Esophagus muscularis mucosa (tissue), 3 donors: ENCODE measurements at regions not wholly inside any gene's neighbourhood (a gene's known extent, or its start where the extent isn't known, plus 50 kb on each side); places are given as distances from the start of the nearest gene placed in this dataset.

Experiments used
- CTCF ChIP-seq, 3 experiments: fragments of 200-600 bp in 2 of 3; fragments of 450-650 bp in 1 of 3; sonication (generic) in 2 of 3; IDR thresholded peaks; one replicate each; pipeline ENCODE4 v1.5.1; 2017 to 2019; ENCODE audit warnings: antibody characterized with exemption in 3 of 3, mild to moderate bottlenecking in 2 of 3, moderate library complexity in 1 of 3
- POLR2A ChIP-seq: fragments of 450-650 bp; IDR thresholded peaks from one replicate; pipeline ENCODE4 v1.6.1; 2017; ENCODE audit warnings: antibody characterized with exemption, moderate library complexity, mild to moderate bottlenecking, low read depth

GRCh38 chr9:81771571-81771970, 82.2 kb upstream of the TLE1 start:
- TF ChIP-seq CTCF (IDR thresholded peaks at IDR 0.05) = no peak
- TF ChIP-seq POLR2A = no peak
